HG03045 (cell line): ENCODE measurements at regions not wholly inside any gene's neighbourhood (a gene's known extent, or its start where the extent isn't known, plus 50 kb on each side); places are given as distances from the start of the nearest gene placed in this dataset.

Experiments used
- ATAC-seq: cut with Tn5 transposase; IDR thresholded peaks from one replicate; pipeline ENCODE4 v1.9.1; 2021; ENCODE audit warnings: mild to moderate bottlenecking, moderate library complexity; ENCODE audit not compliant: unreplicated experiment

GRCh38 chr15:70314688-70315087, 217.0 kb upstream of the TLE3 start:
- no peak for ATAC-seq

GRCh38 chr15:70314018-70314354, 216.3 kb upstream of the TLE3 start:
- ATAC-seq = no peak

DNA sequence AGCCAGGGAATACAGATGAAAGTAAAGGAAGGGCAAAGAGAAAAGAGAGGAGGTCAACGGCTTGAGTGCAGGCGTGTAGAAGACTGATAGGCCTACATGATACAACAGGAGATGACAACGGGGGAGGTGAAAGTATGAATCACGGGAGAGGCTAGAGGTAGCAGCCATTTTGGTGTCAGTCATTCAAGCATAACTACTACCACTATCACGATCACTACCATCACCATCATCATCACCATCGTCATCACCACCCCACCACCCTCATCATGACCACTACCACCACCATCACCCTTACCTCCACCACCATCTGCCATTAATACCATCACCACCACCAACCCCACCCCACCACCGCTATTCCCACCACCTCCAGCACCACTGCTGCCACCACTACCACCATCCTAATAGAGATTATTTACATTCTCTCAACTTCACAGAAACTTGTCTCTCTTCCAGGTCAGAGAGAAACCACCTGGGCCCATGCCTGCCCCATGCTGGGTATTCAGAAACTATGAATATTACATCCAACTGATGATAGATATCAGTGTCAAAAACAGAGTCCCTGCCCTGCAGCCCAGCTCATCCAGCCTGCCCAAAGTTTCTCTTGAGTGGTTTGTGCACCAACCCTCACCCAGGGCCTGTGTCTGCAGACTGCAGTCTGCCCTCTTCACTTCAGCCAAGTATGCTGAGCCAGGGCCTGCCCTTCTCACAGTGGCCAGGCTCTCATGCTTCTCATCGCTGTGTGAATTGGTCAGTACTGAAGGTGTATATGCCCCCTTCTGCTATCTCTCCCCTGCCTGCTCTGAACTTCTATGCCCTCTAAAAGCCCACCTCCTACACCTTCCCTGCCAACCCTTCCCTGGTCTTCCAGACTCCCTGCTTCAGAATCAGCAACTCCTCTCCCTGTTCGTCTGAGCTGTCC, 215.6 kb upstream of the TLE3 start:
- no peak for ATAC-seq

DNA sequence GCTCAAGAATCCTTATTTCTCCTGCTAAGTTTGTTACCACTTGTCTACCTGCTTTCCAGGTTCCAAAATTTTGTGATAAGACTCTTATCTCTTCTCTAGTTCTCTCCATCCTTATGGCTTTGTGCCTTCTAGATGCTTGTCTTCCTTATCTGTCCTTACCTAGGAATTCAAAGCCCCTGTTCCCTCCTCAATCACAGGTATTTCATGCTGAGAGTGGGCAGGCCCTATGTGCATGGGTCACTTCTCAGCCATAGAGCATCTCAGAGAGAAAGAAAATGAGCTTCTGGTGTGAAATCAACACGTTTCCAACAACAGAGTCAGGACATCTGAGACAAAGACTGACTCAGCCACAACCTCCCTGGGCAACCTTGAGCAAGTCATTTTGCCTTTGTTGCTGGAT, 214.1 kb upstream of the TLE3 start:
- no peak for ATAC-seq

DNA sequence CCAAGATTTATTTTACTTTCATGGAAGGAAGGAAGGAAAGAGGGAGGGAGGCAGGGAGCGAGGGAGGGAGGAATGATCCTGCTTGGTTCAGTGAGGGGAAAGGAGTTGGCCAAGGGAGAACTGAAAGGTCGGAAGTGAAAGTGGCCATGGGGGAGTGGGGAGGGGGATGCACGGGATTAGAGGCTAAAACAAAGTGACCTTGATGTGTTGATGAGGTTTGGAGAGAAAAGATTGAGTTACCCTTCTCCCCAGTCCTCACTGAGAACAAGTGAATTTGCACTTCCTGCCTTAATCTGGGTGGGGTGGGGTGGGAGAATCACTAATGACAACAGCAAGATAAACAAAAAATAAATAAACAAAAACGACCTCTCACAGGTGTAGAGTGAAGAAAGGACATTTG, 212.0 kb upstream of the TLE3 start:
- ATAC-seq = no peak

DNA sequence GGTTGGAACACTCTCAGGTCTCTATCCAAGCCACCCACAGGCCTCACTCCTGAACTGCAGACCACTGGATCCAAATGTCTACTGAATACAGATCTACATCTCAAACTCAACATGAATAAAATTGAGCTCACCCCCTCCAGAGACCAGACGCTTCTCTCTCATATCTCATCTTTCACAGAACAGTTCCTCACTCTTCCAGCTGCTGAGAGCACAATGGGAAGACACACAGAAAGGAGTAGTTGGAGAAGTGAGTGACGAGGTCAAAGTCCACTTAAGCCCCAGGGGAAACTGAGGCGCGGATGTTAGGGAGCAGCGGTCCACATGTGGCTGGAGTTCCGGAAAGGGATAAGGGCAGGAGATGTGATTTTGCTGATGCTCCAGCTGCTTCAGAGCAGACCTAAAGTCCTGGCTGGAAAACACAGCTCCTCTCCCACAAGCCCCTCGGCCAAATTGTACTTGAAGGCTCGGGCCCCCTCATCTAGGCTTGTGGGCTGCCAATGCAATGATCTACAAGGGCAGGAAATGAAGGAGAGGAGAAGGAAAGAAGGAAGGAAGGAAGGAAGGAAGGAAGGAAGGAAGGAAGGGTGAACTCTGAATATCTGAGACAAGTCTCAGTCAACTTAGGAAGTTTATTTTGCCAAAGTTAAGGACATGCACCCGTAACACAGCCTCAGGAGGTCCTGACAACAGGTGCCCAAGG, 211.2 kb upstream of the TLE3 start:
- no peak for ATAC-seq

GRCh38 chr15:70308011-70308734, 210.5 kb upstream of the TLE3 start:
- ATAC-seq = no peak

- no peak for ATAC-seq
Observed at GRCh38 chr15:70306582-70306981, 208.9 kb upstream of the TLE3 start.

DNA sequence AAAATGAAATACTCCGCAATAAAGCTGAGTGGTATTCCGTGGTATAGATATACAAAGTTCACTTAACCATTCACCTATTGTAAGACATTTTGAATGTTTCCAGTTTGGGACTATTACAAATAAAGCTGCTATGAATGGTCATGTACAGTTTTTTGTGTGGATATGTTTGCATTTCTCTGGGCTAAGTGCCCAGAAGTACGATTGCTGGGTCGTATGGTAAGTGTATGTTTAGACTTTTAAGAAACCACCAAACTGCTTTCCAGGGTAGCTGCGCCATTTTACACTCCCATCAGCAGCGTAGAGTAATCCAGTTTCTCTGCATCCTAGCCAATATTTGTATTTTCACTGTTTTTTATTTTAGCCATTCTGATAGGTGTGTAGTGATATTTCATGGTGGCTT, 208.4 kb upstream of the TLE3 start:
- ATAC-seq = no peak

GRCh38 chr15:70303981-70304380, 206.3 kb upstream of the TLE3 start:
- no peak for ATAC-seq

DNA sequence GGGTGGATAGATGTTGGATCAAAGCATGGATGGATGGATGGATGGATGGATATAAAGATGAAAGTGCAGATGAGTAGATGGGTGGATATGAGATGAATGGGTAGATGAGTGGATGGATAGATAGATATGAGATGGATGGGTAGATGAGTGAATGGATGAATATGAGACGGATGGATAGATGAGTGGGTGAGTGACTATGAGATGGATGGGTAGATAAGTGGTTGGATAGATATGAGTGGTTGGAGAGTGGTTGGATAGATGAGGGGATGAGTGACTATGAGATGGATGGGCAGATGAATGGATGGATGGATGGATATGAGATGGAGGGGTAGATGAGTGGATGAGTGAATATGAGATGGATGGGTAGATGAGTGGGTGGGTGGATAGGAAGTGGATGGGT, 204.6 kb upstream of the TLE3 start:
- no peak for ATAC-seq

DNA sequence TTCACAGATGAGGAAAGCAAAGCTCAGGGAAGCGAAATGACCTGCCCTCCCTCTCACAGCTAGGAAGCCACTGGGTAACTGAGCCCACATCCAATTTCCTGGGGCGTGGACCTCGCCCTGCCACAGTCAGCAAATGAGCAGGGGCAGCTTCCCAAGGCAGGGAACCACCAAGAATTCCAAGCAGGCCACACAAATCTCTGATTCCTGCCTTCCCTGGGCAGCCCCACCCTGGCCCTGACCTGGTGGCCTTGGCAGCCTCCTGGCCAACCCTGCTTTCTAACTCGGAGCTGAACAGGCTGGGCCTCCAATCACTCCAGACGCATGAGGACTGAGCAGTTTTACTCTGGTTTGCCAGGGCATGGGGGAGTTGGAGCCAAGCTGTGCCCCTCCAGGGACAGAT, 203.7 kb upstream of the TLE3 start:
- no peak for ATAC-seq

DNA sequence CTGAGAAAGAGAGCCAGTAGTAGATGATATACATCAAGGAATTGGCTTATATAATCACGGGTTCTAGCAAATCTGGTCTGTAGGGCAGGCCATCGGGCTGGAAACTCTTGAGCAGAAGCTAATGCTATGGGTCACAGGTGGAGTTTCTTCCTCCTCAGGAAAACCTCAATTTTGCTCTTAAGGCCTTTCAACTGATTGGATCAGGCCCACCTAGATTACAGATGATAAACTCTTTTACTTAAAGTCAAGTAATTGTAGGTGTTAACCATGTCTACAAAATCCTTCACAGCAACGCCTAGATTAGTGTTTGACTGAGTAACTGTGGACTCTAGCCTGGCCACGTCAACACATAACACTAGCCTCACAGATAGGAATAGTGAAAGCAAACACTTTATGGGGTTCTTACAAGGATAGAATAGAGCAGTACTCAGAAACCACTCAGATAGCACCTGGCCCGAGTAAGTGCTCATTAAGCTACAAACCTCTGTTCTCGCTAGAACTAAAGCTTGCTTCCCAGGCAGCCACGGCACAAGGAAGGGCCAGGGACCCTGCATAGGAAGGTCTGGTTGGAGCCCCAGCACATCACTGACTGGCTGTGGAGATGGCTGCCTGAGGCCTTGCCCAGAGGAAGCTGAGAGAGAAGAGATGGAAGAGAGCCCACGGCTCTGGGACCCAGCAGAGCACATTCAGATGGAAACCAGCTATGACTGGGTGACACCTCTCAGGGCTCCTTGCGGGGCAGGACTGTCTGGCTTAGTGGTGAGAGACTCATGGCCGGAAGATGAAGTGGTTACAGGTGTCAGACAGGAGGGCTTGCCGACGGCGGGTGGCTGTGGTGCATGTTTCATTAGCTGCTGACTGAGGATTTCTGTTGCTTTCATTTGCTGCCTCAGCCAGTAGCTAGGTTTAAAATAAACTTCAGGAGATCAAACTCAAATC, 202.5 kb upstream of the TLE3 start:
- ATAC-seq = peak; percentile 97

- ATAC-seq = no peak
Observed at GRCh38 chr15:70297465-70298058, 199.8 kb upstream of the TLE3 start.

DNA sequence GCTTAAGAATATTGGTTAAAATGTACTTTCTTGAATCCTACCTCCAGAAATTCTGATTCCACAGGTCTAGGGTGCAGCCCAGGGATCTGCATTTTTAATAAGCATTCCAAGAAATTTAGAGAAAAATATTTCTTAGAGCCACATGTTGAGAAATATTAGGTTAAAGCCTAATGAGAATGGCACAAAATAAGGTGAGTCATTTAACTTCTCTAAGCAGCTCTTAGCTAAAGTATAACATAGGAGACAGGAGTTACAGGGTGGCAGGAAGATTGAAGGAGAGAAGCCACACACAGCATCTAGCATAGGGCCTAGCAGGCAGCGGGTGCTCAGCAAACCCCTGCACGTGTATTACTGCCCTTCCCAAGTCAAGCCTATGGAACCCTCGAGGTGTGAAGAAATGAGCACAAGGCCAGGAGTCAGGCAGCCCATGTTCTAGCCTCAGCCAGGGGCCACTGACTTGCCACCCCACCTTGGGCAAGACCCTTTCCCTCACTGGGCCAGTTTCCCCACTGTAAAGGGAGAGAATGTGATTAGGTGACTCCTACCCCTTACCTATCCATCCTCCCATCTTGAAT, 197.1 kb upstream of the TLE3 start:
- ATAC-seq = no peak

DNA sequence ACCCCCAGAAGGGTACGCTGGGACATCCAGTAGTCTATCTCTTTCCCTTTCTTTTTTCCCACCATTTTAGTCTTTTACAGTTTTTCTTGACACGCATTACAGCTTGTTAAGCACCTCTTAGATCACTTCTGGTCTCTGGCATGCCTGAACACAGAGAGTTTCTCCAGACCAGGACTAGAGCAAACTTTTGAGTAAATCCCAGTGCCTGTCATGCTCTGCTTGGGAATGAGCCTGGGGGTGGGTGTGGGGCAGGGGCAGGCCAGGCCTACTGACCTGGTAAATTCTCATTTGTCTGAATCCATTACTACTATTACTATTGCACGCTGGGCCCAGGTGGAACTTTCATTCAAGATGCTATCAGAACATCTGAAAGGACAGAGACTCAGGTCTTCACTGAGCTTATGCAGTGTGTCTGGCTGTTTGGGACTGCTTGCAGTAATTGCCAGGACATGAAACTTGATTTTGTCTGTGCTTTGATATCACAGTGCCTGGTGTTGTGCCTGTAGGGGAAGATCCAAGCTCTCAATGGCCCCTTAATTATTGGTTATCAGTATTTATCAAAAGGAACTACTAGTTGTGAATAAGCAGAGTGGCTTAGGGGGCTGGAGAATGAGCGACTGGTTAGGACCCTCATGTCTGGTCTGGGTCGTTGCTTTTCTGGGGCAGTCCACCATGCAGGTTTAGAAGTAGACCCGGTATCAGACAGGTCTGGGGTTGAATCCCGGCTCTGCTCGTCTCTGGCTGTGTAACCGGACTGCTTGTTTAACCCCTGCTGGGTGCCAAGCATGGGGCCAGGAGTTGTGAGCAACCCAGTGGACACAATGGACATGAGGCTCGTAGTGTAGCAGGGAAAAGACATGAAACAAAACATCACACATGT, 196.1 kb upstream of the TLE3 start:
- no peak for ATAC-seq

- no peak for ATAC-seq
Observed at GRCh38 chr15:70293138-70293537, 195.4 kb upstream of the TLE3 start.

- ATAC-seq = no peak
Observed at GRCh38 chr15:70292076-70292760, 194.5 kb upstream of the TLE3 start.
